Fibroblast of the aortic adventitia (primary cell): ENCODE measurements at regions not wholly inside any gene's neighbourhood (a gene's known extent, or its start where the extent isn't known, plus 50 kb on each side); places are given as distances from the start of the nearest gene placed in this dataset.
A peak's percentile ranks its signal among the peaks of the same experiment; 100 is the strongest.
"Not testable (repeated sequence)": the region's sequence is repeated elsewhere in the genome, so short reads cannot be mapped to it uniquely, and the experiment has no call there.

Experiments used
- DNase-seq: peaks from one replicate; pipeline ENCODE4 v3.0.0-alpha.2; 2010; ENCODE audit warnings: low read depth
- H3K4me3 ChIP-seq: 2 replicates; pipeline ENCODE4 v1.5.1; 2011; ENCODE audit warnings: low read depth, mild to moderate bottlenecking, control low read depth, low read length, moderate library complexity
- CTCF ChIP-seq: IDR thresholded peaks from 2 replicates; pipeline ENCODE4 v1.5.1; 2011; ENCODE audit warnings: mild to moderate bottlenecking, low read length, control low read depth, inconsistent platforms; ENCODE audit not compliant: insufficient read depth

GRCh38 chr3:87555290-87555689, 278.9 kb upstream of the POU1F1 start:
- TF ChIP-seq CTCF = no peak
- DNase-seq = no peak
- no peak overlapping the region for H3K4me3 ChIP-seq

- TF ChIP-seq CTCF = no peak
- no peak for DNase-seq
- H3K4me3 ChIP-seq = no peak overlapping the region
Measured at GRCh38 chr3:87553058-87553457, 276.7 kb upstream of the POU1F1 start.

GRCh38 chr3:87550892-87551291, 274.5 kb upstream of the POU1F1 start:
- TF ChIP-seq CTCF = no peak
- H3K4me3 ChIP-seq = no peak overlapping the region
- DNase-seq = no peak

- DNase-seq = no peak
- TF ChIP-seq CTCF = no peak
- no peak overlapping the region for H3K4me3 ChIP-seq
Measured at GRCh38 chr3:87549208-87549607, 272.8 kb upstream of the POU1F1 start.

- no peak for TF ChIP-seq CTCF
- H3K4me3 ChIP-seq = no peak overlapping the region
- no peak for DNase-seq
Measured at GRCh38 chr3:87548271-87548670, 271.9 kb upstream of the POU1F1 start.

GRCh38 chr3:87546216-87546615, 269.8 kb upstream of the POU1F1 start:
- no peak for TF ChIP-seq CTCF
- no peak overlapping the region for H3K4me3 ChIP-seq
- no peak for DNase-seq

- peak; percentile 0 for DNase-seq
- H3K4me3 ChIP-seq = not testable (repeated sequence)
Measured at GRCh38 chr3:87543408-87543807, 267.0 kb upstream of the POU1F1 start.

GRCh38 chr3:87541723-87542122, 265.3 kb upstream of the POU1F1 start:
- no peak for TF ChIP-seq CTCF

GRCh38 chr3:87538722-87539121, 262.3 kb upstream of the POU1F1 start:
- DNase-seq, H3K4me3 ChIP-seq: not testable (repeated sequence)

More at GRCh38 chr3:87541723-87542122, 265.3 kb upstream of the POU1F1 start:
- no peak for DNase-seq
- H3K4me3 ChIP-seq = no peak overlapping the region
